HepG2 (cell line): ENCODE measurements at regions not wholly inside any gene's neighbourhood (a gene's known extent, or its start where the extent isn't known, plus 50 kb on each side); places are given as distances from the start of the nearest gene placed in this dataset.

Source experiments
- ATAC-seq: fragments of 200-7000 bp; cut with Tn5 transposase; 3 replicates; pipeline ENCODE4 v1.9.1; 2020; ENCODE audit warnings: mild to moderate bottlenecking, moderate library complexity
- BruUV-seq: library from RNA; stranded (reverse); fragments of 400-500 nt; replicated peaks from 2 replicates; lab custom pipeline; 2021; lab: Mats Ljungman, UMichigan
- CTCF ChIA-PET: fragments of 300-600 bp; formaldehyde crosslinking; extraction: SDS; loops from one replicate; lab custom pipeline; 2021; ENCODE audit warnings: low total read pairs, inconsistent platforms, low intra/inter-chr PET ratio; lab: Yijun Ruan, JAX
- POLR2A ChIA-PET: fragments of 350-600 bp; sonication (Branson Sonifier 250); formaldehyde crosslinking; loops from one replicate; lab custom pipeline; 2020; ENCODE audit warnings: antibody characterized with exemption, inconsistent platforms; lab: Yijun Ruan, JAX
- DNase-seq: peaks from one replicate; pipeline ENCODE4 v3.0.0-alpha.2; 2015; ENCODE audit warnings: low spot score
- FAIRE-seq: peaks from 3 replicates; lab custom pipeline; 2011; peaks lifted over from hg19 to GRCh38; lab: Jason Lieb, UNC
- H2AFZ ChIP-seq: one replicate; pipeline ENCODE4 v1.6.1; 2011; ENCODE audit warnings: low read length, inconsistent platforms
- H3K27ac ChIP-seq: fragments of 300-600 bp; 3 replicates; pipeline ENCODE4 v1.8.0; 2011; ENCODE audit warnings: mixed run types, mild to moderate bottlenecking, mixed read lengths, low read length, inconsistent platforms; ENCODE audit not compliant: insufficient read depth; ENCODE audit errors: extremely low read length
- H3K27me3 ChIP-seq, 2 experiments: fragments of 200-600 bp in 1 of 2; 2 replicates in 1 of 2; 3 replicates in 1 of 2; pipeline versions ENCODE4 v1.6.0 to v1.8.0; 2011; ENCODE audit warnings: low read length in 2 of 2, mild to moderate bottlenecking in 2 of 2, moderate library complexity in 2 of 2, inconsistent platforms in 1 of 2; ENCODE audit not compliant: insufficient read depth in 2 of 2, control insufficient read depth in 1 of 2
- H3K36me3 ChIP-seq, 2 experiments: fragments of 200-600 bp in 1 of 2; replicated peaks in 1 of 2; 2 replicates in 1 of 2; 3 replicates in 1 of 2; pipeline versions ENCODE4 v1.5.1 to v1.8.0; 2011; ENCODE audit warnings: low read length in 2 of 2, inconsistent platforms in 1 of 2; ENCODE audit not compliant: insufficient read depth in 2 of 2, control insufficient read depth in 1 of 2
- H3K4me1 ChIP-seq: 2 replicates; pipeline ENCODE4 v1.5.1; 2012; ENCODE audit warnings: low read length, inconsistent platforms; ENCODE audit not compliant: insufficient read depth
- H3K4me2 ChIP-seq: 2 replicates; pipeline ENCODE4 v1.6.0; 2011; ENCODE audit warnings: low read depth, low read length, inconsistent platforms
- H3K4me3 ChIP-seq, 3 experiments: fragments of 200-600 bp in 1 of 3; sonication (generic), shearing (Covaris generic) in 1 of 3; replicated peaks in 1 of 3; 2 replicates each; pipeline ENCODE4 v1.5.1; 2011 to 2016; ENCODE audit warnings: low read length in 3 of 3, inconsistent platforms in 2 of 3, low read depth in 2 of 3, mild to moderate bottlenecking in 2 of 3, control low read depth in 1 of 3, mixed read lengths in 1 of 3; ENCODE audit not compliant: insufficient read depth in 1 of 3
- H3K79me2 ChIP-seq: one replicate; pipeline ENCODE4 v1.6.1; 2011; ENCODE audit warnings: low read length, inconsistent platforms; ENCODE audit not compliant: insufficient read depth
- H3K9ac ChIP-seq: 2 replicates; pipeline ENCODE4 v1.6.0; 2011; ENCODE audit warnings: mild to moderate bottlenecking, low read depth, low read length, inconsistent platforms; ENCODE audit not compliant: insufficient read depth
- H3K9me3 ChIP-seq: 2 replicates; pipeline ENCODE4 v1.5.1; 2012; ENCODE audit warnings: mild to moderate bottlenecking, low read length
- H4K20me1 ChIP-seq: 2 replicates; pipeline ENCODE4 v1.6.0; 2011; ENCODE audit warnings: inconsistent platforms, mild to moderate bottlenecking, low read length, moderate library complexity; ENCODE audit not compliant: insufficient read depth
- ZC3H4 ChIP-seq: sonication (generic); formaldehyde crosslinking; IDR thresholded peaks from 2 replicates; pipeline ENCODE4 v1.4.0; 2020; ENCODE audit warnings: missing genetic modification reagents, borderline replicate concordance
- ZFYVE20 ChIP-seq: sonication (generic); formaldehyde crosslinking; IDR thresholded peaks from 2 replicates; pipeline ENCODE4 v1.8.0; 2023; ENCODE audit warnings: low read depth, mild to moderate bottlenecking, moderate library complexity, missing genetic modification reagents, borderline replicate concordance
- ZNF720 ChIP-seq: sonication (generic); formaldehyde crosslinking; IDR thresholded peaks from 2 replicates; pipeline ENCODE4 v1.4.0; 2020; ENCODE audit warnings: missing genetic modification reagents
- in situ Hi-C: cut with HindIII; loops from 2 replicates; pipeline ENCODE4 v1.10.0; 2017; ENCODE audit warnings: low pct_unique_long_range_greater_than_20kb; ENCODE audit not compliant: extremely low pct_ligation_motif_present
- intact Hi-C: fragments of 100-400 bp; cut with micrococcal nuclease; formaldehyde crosslinking; loops from one replicate; pipeline ENCODE4 v1.10.0; 2022; ENCODE audit not compliant: unreplicated experiment

DNA sequence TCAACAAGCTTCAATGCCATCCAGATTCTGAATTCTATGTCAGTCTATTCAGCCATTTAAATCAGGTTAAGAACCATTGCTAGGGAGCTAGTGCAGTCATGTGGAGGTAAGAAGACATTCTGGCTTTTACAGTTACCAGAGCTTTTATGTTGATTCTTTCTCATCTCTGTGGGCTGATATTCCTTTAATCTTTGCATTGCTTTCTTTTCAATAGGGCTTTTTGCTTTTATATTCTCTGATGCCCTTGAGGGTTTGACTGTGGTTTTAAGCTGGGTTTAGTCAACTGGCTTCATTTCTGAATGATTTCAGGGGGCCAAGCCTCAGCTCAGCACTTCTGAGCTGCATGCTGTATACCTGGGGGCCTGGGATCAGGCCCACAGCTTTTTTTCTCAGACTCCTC lies 51.0 kb upstream of the GORAB start:
- CTCF ChIA-PET, result no interaction called here

More for the DNA sequence above, 51.0 kb upstream of the GORAB start:
- no peak overlapping the region for H3K27ac ChIP-seq
- DNase-seq (no peak), FAIRE-seq (no peak)
- no peak overlapping the region for H2AFZ ChIP-seq
- H3K9me3 ChIP-seq, result no peaks in the 10 kb centered on the region
- no peak overlapping the region for H3K4me2 ChIP-seq
- TF ChIP-seq ZC3H4 (CRISPR knock-in tag) (no peak), ZNF720 (CRISPR knock-in tag) (no peak), ZFYVE20 (CRISPR knock-in tag) (no peak)
- TF ChIP-seq, all 625 proteins: peak for 0
- intact Hi-C loops, result no loop called here
- H3K27me3 ChIP-seq, result no peaks in the 10 kb centered on the region
- in situ Hi-C loops, result no loop called here
- H3K9ac ChIP-seq, result no peak overlapping the region
- H3K4me3 ChIP-seq, result no peak overlapping the region
- BruUV-seq, result no TSS peak
- POLR2A ChIA-PET, result no interaction called here
- no peaks in the 10 kb centered on the region for H3K36me3 ChIP-seq
- no peaks in the 10 kb centered on the region for H3K4me1 ChIP-seq
- no peaks in the 10 kb centered on the region for H3K79me2 ChIP-seq
- H4K20me1 ChIP-seq, result no peaks in the 10 kb centered on the region
- no peak for ATAC-seq
